Activated CD8-positive, alpha-beta memory T cell treated with anti-CD3 and anti-CD28 coated beads for 48 hours (primary cell): ENCODE measurements at regions not wholly inside any gene's neighbourhood (a gene's known extent, or its start where the extent isn't known, plus 50 kb on each side); places are given as distances from the start of the nearest gene placed in this dataset.

ENCODE experiments used
- DNase-seq, 3 experiments: peaks; one replicate each; pipeline ENCODE4 v3.0.0-alpha.2; 2020; ENCODE audit warnings: low read depth in 2 of 3, low spot score in 2 of 3

DNA sequence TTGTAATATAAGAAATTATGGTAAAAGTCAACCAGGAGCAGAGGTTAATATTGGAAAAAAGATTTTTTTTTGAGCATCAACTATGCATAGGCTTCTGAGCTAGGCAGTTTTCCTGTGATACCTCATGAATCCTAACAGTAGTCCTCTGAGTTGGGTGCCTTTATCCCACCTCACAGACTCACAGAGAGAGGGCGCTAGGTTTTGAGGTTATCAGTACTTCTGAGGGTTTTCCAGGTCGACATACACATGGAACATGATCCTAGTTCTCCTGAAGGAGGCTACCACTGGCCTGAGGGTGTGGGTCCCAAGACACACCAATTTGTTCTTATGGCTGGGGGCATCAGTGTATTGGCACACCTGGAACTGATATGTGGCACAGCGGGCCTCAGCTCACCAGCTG, 358.8 kb upstream of the JAG1 start:
- no peak for DNase-seq

DNA sequence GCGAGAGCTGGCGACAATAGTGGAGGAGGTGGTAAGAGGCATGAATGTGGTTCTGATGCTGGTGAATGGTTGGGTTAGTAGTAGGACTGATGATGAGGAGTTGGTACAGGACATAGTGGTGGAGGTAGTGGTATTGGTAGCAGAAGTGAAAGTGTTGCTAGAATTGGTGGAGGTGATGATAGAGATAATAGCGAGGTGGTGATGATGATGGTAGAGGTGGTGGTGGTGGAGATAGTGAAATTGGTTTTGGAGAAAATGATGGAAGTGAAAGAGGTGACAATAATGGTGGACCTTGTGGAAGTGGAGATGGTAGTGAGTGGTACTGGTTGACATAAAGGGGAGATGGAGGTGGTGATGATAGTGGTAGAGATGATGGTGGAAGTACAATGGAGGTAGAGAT, 360.2 kb upstream of the JAG1 start:
- DNase-seq = no peak

DNA sequence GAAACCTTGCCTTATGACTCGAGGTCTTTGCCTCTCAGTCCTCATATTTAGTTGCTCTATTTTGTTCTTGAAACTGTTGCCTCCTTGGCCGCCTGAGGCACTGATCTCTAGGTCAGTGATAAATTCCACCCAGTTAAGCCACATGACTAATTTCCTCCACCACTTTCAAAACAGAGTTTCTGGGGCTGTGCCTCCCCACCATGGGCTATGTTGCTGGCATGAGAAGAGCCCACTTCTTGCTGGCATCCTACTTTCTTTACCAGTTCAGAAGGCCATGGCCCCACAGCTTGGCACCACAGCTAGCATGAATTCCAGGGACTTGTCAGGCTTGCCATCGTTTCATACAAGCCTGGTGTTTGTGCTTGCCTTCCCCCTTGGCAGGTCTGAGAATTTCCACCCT, 361.4 kb upstream of the JAG1 start:
- no peak for DNase-seq

DNA sequence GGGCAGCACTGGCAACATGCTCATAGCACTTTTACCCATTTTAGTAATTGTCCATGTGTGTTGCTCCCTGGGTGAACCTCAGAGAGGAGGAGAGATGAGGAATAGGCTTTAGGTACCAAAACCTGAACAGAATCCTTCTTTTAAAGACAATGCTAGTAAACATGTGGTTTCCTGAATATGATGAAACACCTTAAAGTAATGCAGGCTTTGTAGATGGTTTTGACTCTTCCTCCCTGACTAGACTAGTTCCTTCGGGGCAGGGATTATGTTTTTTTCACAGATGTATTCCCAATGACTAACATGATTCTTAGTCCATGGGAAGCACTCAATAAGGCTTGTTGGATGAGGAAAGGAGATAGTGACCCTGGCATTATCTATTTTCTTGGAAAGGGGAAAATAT, 367.6 kb upstream of the JAG1 start:
- no peak for DNase-seq

DNA sequence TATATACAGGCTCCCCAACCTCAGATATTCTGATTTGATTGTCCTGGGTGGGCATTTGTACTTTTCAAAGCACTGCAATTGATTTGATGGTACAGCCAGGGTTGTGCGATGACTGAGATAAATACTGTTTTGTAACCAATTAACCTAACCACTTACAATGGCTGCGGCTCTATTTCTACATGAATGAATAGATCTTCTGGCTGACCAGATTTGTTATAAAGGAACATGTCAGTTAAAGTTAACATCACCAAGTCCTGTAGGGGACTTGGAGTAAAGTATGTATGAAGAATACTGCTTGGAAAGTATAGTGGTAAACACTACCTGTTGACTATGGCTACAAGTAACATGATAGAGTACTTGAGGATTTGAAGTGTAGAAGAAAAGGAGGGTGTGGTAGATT, 369.2 kb upstream of the JAG1 start:
- no peak for DNase-seq

DNA sequence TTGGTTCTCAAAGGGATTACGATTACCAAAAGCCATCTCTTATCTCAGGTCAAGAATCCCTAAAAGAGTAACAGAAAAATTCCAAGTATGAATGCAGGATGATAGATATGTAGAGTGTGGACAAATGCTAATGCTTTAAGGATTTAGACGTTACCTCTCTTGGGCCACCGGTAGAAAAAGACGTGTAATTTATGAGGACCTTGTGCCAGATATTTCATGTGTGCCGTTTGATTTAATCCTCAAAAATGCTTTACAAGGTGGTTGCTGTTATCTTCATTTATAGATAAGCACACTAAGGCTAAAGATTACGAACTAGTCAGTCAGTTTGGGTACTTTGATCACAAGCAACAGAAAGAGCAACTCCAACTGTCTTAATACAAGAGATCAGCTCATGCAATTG, 370.8 kb upstream of the JAG1 start:
- DNase-seq = no peak

DNA sequence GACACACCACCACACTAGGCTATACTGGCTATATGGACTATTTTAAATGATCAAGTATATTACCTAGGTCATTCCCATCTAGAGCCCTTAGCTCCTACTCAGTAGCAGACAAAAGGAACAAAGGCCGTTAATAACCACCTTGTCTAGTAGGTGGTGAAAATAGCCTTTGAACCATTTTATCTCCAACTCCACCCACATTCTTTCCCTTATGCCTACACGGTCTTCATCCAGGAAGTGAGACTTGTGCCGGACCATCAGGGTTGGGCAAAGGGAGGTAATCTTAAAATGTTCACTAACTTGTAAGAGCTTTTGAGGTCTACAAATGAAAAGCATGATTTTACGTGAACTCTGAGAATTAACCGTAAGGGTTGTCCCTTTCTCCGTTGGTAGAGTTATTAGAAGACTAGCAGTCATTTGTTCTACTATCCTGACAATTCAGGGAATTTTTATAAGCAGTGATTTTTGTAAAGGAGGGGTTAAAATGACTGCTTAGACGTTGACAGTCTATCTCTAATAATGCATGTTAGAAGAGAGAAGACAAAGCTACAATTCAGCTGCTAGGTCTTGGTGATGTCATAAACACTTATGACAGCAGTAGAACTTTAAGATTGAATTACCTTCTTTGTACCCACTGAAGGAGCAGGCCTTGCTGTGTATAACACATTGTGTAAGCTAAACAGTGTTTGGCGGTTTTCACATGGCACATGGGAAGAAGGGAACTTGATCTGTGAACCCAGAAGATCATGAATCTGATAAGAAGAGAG, 371.8 kb upstream of the JAG1 start:
- DNase-seq = no peak

DNA sequence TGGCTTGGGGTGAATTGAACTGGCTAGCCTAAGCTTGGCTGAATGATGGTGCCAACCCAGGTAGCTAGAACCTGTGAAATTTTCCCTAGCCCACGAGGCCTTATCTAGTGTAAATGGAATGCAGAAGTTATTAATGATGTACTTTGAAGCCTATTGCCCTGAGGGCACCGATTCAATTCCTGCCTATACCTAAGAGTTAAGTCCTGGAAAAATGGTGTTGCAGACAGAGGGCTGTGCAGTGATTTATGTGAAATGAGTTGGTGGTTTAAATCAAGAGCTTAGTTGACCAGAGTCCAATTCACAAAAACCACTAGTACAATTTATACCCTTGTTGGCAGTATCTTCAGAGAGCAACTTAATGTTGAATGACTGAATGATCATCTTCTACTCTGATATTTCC, 373.8 kb upstream of the JAG1 start:
- DNase-seq = no peak

DNA sequence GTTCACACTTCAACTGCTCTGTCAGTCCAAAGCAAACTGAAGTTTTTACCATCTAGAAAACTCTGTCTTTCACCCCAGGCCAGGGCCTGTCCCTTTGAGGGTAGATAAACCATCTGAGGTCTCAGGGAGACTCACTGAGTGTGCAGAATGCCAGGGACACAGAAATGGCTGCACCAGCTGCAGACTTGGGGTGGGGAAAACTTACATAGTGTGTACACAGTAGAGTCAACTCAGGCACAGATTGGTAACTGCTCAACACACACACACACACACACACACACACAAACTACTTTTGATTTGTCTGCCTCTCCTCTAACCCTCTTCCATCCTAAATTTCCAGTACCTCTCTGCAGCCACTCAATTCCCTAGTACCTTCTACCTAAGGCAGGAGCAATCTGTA, 374.9 kb upstream of the JAG1 start:
- DNase-seq = no peak

DNA sequence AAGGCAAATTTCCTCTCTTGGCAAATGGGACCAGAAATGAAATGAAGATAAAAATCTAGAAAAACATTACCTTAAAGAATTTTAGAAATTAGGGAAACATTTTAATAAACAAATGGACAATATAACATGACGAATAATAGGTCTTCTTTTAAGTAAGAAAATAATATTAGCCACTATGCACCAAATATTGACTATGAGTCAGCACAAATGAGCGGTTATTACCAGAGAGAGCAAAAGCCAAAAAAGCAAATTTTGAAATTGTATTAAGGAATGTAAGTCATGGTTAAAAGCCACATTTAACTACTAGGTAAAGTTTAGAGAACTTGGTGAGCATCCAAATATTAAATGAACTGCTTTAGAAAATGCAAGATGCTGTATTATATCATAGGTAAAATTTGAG, 376.6 kb upstream of the JAG1 start:
- DNase-seq = no peak

DNA sequence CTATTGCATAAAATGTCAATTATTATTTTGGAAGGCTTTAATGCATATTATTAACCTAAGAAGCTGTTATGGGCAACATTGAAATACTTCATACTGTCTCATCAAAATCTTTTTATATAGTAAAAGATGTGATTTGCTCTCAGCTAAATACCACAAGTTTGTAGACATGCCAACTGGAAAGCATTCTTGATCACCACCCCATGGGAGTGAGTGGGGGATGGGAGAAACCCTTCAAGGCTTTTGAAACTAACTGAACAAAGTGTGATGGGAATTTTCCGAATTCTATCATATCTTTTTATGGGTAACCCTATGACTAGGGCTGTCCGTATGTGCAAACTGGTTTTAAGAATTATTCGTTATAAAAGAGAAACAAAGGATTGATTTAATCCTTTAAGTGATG, 377.3 kb upstream of the JAG1 start:
- no peak for DNase-seq

DNA sequence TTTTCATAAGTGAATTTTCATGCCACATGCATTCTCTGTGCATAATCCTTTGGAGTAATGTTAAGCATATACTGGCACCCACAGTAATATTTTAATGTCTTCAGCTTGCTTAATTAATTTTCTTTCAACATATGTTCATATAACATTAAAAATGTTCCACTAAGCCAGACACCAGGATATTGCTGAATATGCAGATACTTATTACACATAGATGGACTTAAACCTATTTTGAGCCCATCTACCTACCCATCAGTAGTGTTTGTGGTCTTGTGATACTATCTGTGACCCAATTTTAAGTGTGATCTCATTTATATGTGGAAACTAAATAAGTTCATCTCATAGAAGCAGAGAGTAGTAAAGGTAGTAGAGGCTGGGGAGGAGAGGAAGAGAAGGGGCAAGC, 379.5 kb upstream of the JAG1 start:
- no peak for DNase-seq

DNA sequence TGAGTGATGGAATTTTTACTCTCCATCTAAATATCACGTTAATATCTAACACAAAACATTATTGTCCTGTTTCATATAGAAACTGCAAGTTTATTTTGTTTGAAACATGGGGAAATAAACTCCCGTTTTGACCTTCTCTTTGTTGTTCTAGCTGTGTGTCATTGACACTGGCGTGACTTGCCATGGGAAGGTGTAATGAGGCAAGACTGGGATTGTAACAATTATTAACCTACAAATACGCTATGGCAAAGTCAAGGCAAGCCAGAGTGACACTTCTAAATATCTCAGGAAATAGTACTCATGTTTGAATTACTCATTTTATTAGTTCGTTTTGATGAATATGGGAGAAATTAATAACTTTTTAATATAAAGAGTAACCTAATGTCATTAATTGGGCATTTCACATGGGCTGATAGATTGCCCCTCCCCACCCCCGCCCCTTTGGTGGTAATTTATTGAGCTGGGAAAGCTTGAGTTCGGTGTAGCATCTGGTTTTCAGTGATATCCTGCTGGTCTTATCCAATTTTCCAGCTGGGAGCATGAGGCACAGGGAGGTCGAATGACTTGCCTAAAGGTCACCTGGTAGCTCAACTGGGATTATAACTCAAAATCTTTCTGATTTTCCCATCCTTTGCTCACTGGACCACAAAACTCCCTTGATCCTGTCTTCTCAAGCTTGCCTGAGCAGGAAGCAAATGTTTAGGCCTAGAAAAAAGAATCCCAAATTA, 380.6 kb upstream of the JAG1 start:
- DNase-seq = no peak

DNA sequence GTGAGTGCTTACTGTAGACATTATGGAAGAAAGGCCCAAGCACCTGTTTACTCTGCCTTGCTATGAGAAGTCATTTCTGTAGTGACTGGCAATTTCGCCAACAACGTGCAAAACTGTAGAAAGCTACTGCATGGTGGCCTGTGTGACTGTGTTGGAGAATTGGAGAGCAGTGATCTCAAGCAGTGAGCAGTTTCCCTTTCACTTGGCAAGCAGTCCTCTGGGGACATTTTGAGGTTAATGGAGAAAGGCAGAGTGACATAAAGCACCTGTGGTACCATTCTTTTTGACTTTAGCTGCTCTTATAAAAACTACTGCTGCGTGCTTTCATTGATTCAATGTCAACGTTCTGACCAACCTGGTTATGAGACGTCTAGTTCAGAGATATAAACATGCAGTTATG, 382.6 kb upstream of the JAG1 start:
- no peak for DNase-seq

DNA sequence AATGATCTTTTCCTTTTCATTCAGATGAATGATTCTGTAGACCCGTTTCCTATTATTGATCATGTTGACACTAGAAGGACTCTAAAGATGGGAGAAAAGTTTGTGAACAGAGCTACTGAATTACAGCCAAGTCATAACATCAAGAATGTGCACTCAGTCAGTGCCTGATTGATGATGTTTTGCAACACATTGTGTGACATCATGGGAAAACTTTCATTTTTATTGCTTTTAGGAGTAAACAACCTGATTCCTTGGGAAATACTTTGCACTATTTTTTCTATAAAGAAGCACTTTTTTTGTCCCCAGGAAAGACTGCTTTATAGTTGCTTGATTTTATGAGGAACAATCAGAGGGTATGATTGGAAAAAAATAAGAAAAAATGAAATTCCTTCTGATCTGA, 383.8 kb upstream of the JAG1 start:
- no peak for DNase-seq

DNA sequence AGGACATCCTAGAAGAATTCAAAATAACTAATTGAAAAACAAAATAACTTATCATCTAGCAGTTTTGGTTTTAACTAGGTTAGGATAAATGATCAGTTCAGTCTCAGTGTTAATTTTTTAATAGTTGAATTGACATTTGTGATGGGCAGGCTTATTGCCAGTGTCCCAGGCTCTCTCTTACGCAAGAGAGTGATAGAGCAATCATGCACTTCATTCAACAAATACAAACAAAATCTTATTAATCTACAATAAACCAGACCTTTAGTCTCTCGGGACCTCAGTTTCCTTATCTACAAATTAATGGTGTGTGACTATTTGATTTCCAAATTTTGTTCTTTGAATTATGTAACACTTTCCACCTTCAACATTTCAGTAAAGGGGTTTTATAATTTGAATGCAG, 385.9 kb upstream of the JAG1 start:
- DNase-seq = no peak

DNA sequence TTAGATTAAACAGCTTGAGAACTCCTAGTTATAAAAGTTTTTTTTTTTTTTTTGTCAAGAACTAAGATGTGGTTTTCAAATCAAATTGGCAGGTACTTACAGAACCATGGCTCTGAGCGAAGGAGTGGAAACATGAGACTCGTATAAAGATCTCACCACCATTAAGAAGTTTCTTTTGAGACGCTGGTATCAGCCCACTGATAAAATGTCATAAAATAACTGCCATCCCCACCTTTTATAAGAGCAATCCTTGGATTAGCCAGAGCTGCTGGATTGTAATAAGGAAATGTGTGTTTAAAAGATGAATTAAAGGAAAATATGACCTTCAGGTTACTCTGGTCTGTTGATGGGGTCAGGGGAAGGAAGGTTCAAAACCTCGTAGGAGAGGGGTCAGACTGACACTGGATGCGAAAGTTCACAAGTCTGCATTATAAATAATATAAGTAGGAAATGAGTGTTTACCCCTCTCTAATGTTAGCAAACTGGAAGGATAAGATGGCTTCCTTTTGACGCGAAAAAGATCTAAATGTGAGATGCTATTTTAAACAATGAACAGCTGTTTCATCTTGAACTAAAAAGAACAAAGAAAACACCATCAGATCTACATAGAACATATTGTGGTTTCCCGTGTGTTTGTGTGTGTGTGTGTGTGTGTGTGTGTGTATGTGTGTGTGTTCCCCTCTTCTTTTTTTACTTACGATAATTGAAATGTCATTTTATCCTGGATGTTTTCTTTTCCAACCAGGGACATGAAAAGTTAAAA, 386.8 kb upstream of the JAG1 start:
- no peak for DNase-seq

DNA sequence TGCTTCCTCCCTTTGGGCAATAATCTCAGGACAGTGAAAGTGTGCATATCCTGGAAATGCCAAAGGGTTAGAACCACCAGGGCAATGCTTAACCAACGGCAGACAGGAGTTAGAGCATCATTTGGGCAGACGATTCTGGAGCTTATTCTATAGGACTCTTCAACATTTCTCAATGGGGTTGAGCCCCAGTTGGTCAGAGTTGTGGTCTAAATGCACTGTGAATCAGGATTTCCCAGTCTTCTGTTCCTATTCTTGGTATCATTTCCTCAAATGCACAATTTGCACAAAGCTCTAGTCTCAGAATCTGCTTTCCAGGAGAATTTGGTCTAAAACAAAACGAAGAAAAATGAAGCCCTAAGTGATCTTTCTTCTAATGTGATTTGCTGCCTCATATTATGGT, 389.6 kb upstream of the JAG1 start:
- DNase-seq = no peak

DNA sequence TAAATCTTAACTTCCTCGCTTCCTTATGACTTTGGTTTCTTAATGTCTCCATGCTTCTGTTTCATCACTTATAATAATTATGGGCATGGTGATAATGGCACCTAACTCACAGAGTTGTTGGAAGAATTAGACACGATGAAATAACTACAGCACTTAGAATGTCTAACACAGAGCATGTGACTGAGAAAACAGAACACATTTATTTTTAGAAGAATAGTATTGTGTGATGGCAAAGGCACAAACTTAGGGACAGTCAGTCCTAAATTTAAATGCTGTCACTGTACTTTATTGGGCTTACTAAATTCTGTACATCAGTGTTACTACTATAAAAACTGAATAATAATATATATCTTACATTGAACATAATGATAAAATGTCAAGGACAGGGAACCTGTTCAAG, 391.1 kb upstream of the JAG1 start:
- DNase-seq = no peak

DNA sequence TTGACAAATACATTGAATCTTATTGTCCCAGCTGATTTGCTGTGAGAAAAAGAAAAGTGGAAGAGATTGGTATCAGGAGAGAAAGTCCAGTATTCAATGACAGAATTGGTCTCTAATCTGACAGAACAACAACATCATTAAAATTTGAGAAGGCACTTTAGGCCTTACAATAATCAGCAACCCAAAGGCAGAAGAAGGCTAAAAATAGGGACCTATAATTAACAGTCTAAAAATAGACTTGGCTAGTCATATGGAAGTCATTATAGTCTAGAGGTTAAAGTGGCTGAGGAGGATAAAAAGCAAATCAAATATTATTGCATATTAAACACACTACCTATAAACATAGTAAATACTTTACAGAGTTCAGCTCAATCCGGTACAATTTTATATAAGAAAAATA, 393.6 kb upstream of the JAG1 start:
- DNase-seq = no peak

DNA sequence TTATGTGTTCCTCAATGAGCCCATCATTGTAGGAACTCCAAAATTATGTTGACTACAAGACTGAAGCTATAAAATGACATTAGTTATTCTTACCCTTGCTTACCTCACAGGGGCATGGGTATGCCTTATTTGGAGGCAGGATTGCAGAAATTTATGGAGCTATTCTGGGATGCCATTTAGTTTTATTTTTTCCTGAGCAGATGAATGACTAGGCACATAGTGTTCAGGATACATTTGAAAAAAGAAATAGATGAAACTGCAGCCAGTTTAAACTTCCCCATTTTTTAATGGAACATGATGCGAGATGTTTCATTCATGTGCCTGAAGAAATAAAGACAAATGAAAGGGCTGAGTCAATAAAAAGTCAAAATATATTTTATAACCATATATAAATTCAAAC, 399.2 kb upstream of the JAG1 start:
- DNase-seq = no peak

DNA sequence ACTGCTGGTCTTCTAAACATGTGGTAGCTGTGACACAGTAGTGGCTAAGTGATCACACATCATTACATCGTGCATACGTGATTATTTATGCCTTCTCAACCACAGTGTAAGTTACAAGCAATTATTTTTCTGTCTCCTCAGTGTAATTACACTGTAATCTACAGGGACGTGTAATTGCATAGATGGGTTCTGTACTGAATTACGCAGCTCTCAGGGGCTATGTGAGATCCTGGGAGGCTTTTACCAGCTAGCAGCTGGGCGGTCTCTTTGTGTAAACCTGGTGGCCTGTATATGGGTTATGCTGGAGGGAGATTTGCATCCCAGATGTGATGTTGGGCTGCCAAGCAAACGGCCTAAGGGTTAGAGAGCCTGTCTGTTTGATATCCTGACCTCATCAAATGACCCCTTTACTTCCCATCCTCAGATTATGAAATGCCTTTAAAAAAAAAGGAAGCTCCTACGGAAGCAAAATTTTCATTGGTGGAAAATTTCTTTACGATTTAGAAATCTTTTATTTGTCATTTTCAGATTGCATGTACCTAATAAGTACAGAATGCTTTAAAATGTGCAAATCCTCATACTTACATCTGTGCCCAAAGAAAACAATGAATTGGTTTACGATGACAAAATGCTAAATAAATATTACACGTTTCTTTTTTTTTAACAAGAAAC, 402.8 kb upstream of the JAG1 start:
- DNase-seq = no peak
